GM19372 (cell line): ENCODE measurements at regions not wholly inside any gene's neighbourhood (a gene's known extent, or its start where the extent isn't known, plus 50 kb on each side); places are given as distances from the start of the nearest gene placed in this dataset.
"Not testable (repeated sequence)": the region's sequence is repeated elsewhere in the genome, so short reads cannot be mapped to it uniquely, and the experiment has no call there.

Experiments
- ATAC-seq: cut with Tn5 transposase; IDR thresholded peaks from one replicate; pipeline ENCODE4 v1.9.1; 2021; ENCODE audit warnings: mild to moderate bottlenecking, low read depth, moderate library complexity; ENCODE audit not compliant: unreplicated experiment

- ATAC-seq, result no peak
These were observed 55.0 kb upstream of the PPP1R2C start for GRCh38 chrX:42832764-42833549.

DNA sequence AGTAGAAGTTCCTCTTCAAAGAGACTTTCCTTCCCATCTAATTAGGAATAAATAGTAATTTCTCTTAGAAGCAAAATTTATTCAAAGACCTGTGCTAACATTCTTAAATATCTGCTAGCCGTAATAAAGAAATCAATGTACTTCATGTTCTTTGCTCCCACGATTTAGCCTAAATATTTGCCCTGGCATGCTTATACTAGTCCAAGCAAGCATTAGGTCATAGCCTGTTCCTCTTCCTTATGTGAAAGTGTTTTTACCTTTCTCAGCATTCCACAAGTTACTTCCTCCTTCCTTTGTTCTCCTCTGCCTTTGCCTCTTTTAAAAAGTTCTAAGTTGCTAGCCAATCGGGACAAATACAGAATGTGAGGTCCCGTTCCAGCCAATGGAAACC is 55.6 kb upstream of the PPP1R2C start:
- not testable (repeated sequence) for ATAC-seq

- ATAC-seq, result no peak
These were observed 59.3 kb upstream of the PPP1R2C start for GRCh38 chrX:42837101-42837726.

GRCh38 chrX:42837747-42838146 is 59.8 kb upstream of the PPP1R2C start:
- ATAC-seq, result no peak

- ATAC-seq, result no peak
These were observed 61.7 kb upstream of the PPP1R2C start for GRCh38 chrX:42839632-42840031.

DNA sequence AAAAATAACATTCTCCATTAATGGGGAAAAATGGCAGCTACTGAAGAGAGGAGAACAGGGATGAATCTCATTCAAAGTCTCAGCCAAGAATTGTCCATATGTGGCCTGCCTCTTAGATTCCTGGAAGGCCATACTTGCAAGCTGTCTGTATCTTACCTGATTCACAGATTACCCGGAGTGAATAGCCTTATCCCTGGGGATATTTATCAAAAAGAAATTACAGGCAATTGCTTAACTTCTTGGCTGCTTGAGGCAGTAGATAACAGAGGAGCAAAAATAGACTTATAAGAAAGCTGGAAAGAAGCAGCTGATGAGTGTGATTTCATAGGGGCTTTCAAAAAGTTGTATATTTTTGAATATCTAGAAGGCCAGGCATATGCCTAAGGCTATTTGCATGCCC is 68.8 kb upstream of the PPP1R2C start:
- no peak for ATAC-seq

DNA sequence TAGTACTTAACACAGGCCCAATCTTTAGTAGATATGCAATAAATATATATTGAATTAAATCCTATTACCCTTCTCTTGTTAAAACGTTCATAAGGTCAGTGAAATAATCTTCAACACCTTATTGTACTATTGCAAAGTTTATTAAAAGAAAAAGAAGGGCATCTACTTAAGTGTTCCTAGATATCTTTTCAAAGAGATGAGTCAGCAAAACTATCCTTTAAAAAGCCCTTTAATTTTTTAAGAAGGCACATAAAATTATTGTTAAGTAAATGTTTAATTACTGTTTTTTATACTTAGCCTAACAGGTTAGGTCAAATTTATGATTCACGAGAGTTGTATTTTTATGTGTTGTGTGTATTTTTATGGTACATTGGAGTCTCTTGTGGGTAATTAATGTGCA is 77.3 kb upstream of the PPP1R2C start:
- no peak for ATAC-seq

- ATAC-seq, result no peak
These were observed 79.8 kb upstream of the PPP1R2C start for GRCh38 chrX:42857766-42858165.

DNA sequence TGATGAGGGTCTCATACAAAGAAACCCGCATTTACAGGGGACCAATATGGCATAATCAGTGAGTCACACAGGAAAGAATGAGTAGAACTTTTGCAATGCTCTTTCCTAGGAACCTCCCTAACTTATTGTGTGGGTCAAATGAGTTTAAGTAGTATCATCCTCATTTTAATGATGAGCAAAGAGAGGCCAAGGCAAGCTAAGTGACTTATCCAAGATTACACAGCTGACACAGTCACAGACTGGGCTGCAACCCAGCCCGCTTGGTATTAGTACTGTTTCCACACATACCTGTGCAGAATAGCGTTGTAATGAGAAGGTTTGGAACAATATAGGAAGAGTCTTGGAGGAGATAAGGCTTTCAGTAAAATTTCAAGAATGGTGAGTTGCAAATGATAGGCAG is 91.0 kb upstream of the PPP1R2C start:
- no peak for ATAC-seq

- ATAC-seq, result peak; percentile 79
These were observed 91.9 kb upstream of the PPP1R2C start for GRCh38 chrX:42869659-42870476.

- no peak for ATAC-seq
These were observed 108.6 kb upstream of the PPP1R2C start for GRCh38 chrX:42886519-42886918.

DNA sequence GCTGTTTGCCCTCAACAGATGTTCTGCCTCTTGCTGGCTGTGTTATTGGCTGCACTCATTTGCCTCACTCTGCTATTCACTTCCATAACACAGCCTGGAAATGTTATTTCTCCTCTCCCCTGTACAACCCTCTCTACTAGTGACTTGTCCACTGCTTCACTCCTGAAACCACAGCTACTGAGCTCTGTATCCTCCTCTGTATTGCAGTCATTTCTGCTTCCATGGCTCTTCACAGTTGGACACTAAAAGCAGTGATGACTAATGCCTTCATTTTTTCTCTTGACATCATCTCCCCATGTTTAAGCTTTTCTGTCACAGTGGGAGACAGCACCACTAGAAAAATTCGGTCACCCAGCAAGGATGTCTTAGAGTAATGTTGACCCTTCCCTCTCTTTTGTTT is 123.0 kb upstream of the PPP1R2C start:
- no peak for ATAC-seq

DNA sequence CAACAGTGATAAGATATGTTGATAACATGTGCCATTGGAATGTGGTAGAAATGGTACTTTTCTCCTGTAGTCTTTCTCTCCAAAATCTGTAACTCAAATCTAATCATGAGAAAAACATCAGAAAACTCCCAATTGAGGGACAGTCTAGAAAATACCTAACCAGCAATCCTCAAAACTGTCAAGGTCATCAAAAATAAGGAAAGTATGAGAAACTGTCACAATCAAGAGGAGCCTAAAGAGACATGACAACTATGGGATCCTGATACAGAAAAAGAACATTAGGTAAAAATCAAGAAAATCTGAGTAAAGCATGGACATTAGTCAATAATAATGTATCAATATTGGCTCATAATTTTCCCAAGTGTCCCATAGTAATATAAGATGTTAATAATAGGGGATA is 124.5 kb upstream of the PPP1R2C start:
- ATAC-seq, result no peak

DNA sequence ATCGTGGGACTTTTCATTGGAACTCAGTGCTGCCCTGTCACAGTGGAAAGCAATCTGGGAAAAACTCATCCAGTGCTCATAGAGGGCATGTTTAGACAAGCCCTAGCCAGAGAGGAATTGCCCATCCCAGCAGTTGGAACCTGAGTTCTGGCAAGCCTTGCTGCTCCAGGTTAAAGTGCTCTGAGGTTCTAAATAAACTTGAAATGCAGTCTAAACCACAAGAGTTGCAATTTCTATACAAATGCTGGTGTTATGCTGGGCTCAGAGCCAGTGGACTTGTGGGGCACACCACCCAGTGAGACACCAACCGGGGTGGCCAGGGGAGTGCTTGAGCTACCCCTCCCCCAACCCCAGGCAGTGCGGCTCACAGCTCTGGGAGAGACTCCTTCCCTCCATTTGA is 142.8 kb upstream of the PPP1R2C start:
- ATAC-seq, result no peak

GRCh38 chrX:42930071-42930470 is 152.1 kb upstream of the PPP1R2C start:
- no peak for ATAC-seq

- no peak for ATAC-seq
These were observed 153.0 kb upstream of the PPP1R2C start for GRCh38 chrX:42930951-42931350.

- no peak for ATAC-seq
These were observed 155.2 kb upstream of the PPP1R2C start for GRCh38 chrX:42933187-42933586.

GRCh38 chrX:42934020-42934726 is 156.2 kb upstream of the PPP1R2C start:
- peak; percentile 93 for ATAC-seq

DNA sequence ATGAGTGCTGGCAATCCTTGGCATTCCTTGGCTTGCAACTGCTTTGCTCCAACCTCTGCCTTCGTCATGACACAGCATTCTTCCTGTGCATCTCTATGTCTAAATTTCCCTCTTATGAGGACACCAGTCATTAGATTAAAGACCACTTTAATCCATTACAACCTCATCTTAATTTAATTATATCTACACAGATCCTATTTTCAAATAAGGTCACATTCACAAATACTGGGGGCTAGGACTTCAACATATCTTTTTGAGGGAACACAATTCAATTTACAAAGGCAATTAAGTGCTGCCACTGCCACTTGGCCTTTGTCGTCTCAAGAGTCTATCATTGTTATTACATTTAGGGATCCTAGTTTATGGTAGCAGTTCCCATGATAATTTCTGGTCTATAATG is 163.7 kb upstream of the PPP1R2C start:
- ATAC-seq, result no peak

GRCh38 chrX:42943051-42943974 is 165.3 kb upstream of the PPP1R2C start:
- peak; percentile 59 for ATAC-seq
